Fibroblast of skin of left biceps (primary cell): ENCODE measurements at regions not wholly inside any gene's neighbourhood (a gene's known extent, or its start where the extent isn't known, plus 50 kb on each side); places are given as distances from the start of the nearest gene placed in this dataset.

ENCODE experiments used
- DNase-seq, 2 experiments: peaks; one replicate each; pipeline ENCODE4 v3.0.0-alpha.2; 2013; ENCODE audit warnings: low read depth in 2 of 2

DNA sequence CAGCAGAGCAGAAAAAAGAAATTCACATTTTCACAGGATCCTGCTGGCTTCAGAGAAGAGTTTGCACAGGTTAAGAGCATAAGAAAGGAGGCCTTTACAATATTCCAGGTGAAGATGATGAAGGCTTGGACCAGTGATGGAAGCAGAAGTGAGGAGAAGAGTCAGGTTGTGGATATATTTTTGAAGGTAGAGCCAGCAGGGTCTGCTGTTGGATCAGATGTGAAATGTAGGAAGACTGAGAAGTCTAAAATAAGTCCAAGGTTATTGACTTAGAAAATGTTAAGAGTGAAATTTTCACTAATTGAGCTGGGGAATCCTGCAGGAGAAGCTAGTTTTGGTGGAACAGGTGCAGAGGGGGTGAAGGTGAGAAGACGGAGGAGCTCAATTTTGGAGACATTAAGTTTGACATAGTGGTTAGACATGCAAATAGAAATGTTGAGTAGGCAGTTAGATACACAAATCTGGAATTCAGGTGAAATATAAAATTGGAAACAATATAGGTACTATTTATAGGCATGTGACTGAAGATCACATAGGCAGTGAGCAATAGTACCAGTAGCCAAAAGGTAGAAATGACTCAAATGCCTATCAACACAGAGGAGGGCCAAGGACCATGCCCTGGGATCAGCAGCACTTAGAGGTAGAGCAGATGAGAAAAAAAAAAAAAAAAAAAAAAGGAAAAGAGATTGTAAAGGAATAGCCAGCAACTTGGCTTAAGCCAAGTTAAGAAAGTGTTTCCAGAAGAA lies 252.0 kb downstream of the AASDHPPT start:
- no peak for DNase-seq

DNA sequence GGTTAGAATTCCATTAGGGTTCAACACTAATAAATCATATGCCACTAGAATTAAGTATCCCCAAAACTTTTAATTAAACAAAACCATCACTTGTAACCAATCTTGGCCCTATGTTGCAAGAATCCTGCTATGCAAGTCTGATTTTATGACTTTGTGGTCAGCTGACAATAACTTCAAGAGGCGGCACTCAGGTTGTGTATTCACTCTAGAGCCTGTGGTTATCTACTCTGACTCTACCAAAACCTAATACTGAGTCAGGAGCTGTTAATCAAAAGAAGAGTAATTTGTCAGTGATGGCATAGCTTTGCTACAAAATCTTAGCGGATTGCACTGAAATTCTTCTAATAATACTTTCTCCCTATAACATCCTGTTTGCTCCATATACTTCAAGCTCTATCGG lies 253.7 kb downstream of the AASDHPPT start:
- DNase-seq = peak in 1 of 2 experiments; percentile 22

DNA sequence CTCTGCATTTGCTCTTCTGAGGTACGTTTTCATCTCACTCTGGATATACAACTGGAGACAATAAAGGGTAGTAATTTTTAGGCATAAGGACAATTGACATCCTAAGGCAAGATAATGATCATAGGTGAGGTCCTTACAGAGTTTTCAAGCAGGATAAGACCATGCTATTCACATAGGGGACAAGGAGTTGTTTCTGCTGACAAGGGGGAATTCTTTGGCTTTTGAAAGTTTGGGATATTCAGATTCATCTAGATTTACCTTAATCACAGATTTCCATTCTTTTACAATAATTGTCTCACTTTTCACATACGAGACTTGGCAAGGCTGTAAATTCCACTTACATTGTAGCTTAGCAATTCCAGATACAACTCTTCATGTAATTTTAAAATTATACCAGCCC lies 256.2 kb downstream of the AASDHPPT start:
- DNase-seq = no peak

DNA sequence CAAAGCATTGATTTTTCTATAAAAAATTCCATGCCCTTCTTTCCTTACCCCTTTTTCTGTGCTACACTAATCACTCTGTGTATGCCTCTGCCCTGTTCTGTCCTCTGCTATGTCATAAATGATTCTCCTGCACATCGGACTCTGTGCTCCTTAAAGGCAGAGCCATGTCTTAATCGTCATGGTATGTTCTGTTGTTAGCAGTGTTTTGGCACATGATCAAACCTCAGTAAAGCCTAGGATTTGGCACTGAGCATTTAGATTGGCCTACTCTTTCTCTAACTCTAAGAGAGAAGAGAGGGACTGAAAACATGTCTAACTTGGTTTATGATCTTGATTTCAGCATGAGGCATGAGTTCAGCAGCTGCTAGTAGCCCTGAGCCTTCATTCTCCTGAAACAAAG lies 266.9 kb downstream of the AASDHPPT start:
- DNase-seq = peak in 1 of 2 experiments; percentile 39

DNA sequence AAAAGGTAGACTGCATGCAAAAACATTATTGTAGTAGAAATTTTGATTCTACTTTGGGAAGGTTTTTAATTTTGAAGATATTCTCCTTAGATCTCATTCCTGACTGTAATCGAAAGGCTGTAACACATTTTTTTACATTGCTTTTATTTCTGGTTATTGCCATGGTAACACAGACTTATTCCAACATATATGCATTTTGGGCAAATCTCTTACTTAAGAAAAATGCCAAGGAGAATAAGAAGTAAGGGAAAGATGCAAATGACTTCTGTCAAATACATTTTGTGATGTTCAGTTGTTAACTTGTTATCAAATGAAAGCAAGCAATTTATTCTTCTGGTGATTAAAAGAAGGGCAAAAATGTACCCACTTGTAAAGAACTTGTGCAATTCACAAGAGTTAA lies 267.5 kb downstream of the AASDHPPT start:
- DNase-seq = no peak

DNA sequence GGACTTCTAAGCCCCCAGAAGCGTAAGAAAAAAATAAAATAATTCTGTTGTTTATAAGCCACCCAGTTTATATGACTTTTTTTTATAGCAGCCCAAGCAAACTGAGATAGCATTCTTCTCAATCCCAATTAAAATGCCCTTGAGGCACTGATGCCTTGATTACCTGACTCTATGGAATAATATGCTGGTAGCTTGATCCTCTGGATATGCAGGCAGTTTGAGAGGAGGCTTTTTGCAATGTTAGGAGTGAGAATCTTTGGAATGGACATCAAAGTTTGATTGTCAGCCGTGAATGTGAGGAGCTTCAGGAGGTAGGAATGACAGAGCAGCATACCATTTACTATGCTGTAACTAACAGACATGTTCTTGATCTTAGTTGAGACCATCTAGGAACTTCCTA lies 275.6 kb downstream of the AASDHPPT start:
- no peak for DNase-seq

DNA sequence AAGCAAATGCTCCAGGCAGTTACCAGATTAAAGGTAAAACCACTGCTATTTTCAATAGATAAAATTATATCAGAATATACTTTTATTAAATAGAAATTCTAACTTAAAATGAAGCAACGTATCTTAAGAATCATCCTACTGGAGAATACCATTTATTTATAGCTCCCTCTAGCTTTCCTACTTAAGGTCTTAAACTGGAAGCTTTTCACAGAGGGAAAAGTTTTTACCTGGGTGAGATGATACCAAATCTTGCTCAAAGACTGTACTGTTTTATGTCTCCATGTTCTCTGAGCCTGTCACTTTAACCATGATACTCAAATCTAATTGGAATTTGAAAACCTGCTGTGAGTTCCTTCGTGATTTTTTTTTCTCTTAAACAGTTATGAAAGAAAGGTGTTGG lies 291.8 kb downstream of the AASDHPPT start:
- no peak for DNase-seq

DNA sequence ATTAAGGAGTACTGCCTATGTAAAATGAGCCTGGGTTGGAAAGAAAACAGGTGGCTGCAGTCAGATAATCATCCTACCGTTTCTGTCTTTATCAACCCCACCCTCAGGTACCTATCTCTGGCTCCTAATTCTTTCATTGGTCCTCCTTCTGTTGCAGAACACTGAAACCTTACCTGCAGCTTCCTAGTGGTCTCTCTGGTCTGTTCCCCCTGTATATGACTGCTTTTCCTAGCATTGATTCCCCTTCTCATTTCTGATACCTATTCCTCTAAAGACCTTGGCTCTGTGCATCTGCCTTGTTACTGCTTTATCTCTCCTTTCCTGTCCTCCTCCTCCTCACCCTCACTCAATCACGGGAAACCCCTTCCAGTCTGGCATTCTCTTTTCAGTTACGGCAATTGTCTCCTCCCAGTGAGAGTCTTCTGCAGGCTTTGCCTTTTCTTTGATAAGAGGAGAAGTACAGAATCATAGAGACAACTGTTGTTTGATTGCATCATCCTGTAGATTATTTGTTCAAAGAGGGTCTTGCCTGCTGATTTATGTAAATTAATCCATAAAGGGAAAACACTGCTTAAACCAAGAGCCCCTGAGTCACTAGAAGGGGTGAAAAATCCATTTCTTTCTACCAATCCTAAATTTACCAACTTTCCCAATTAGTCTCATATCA lies 301.2 kb downstream of the AASDHPPT start:
- no peak for DNase-seq

DNA sequence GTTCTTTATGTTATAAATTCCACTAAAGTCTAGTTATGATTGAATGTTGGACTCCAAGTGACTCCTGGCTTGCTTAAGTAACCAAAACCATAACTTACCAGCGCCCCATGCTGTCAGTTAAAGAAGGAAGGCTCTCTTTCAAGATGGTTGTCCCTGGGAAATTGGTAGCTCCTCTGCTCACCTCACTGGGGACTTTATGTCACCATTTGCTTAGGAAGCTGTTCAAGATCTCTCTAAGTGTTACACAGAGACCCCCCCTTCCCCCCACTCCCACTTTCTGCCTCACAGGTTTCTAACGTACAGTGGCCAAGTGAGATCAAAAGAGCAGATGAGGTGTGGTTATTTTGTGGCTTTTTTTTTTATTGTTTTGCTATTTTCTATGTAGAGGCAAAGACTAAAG lies 301.8 kb downstream of the AASDHPPT start:
- no peak for DNase-seq

DNA sequence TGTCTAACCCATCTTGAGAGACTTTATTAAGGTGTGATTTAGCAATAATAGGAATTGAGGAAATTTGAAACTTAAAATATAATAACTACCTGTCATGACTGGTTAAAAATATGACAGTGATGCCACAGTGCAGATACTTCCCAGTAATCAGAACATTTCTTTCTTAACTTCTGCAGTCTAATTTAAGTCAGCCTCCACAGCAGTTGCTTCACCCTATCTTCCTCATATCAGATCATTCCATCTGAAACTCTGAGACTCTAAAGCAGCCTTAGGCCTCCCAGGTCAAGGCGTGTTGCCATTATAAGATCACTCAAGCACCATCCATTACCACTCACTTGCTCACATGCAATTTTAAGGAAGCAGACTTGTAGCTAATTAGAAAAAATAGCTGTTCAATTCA lies 302.2 kb downstream of the AASDHPPT start:
- DNase-seq = no peak

DNA sequence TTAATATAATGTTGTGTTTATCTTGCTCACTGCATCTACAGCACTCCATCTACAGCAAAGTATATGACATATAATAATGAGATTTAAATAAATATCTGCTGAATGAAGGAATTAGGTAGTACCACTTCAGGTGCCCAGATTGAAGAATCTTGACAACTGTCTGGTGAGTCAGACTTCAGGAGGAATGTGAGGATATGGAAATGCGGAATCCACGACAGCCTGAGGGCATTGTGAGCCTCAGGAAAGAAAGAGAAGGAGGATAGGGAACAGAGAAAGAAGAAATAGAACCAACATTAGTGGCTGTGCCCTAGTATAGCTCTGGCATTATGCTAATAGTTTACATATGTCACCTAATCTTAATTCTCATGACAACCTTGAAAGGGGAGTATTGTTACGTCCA lies 304.4 kb downstream of the AASDHPPT start:
- DNase-seq = no peak

DNA sequence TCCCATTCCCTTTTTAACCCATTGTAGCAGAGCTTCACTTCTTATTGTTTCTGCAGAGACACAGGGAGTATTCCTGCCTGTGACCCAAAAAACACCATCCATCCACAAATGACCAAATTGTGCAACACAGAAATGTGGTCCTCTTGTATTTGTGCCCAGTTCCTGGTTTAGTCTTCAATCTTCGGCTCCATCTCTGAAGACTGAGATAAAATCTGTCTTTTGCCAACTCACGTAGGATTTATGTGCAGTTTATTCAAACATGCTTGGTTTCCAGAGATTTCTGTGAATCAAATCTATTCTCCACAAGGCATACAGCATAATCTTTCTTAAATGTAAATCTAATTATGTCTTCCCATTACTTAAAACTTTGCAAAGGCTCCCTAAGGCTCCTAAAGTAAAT lies 307.0 kb downstream of the AASDHPPT start:
- DNase-seq = no peak

DNA sequence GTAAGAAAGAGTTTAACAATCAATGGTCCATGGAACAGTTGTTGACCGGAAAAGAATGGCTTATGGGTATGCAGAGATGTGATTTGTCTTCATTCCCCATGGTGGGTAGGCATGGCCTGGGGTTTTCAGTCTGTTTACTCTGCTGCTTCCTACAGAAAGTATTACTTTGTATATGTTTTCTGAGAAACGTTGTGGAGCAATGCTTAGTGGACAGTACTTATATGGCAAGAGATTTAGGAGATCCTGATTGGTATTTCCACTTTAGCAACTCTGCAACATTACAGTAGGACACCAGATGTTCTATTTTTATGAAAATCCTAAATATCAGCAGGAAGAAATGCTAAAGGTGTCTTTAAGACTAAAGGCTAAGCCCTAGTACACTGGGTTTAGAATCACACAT lies 309.1 kb downstream of the AASDHPPT start:
- DNase-seq = no peak

DNA sequence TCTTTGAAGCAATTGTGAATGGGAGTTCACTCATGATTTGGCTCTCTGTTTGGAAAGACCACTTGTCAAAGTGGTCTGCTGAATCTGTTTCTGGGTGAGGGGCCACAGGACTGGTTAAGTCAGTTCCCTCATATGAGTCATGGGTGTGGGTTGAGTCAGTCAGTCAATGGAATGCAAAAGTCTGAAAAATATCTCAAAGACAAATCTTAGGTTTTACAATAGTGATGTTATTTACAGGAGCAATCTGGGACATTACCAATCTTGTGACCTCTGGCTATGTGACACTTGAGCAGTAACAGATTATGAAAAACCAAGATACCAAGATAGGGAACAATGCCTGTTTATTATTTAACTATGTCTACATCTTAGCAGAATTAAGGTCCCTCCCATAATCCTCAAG lies 311.6 kb downstream of the AASDHPPT start:
- no peak for DNase-seq

DNA sequence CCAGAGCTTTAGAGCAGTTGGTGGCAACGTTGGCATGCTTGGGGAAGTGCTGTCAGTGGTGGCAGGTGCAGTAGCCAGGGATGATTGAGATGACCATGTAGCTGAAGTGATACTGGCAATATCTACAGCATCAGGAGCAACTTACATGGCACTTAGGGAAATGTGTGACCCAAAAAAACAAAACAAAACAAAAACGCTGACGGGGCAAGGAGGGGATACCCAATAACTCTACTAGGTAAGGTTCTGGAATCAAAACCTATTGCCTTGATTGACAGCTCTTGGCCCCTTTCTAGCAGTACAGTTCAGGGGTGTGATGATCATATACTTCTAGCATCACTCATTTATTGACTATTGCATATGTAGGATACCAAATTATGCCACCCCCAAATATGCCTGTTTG lies 312.6 kb downstream of the AASDHPPT start:
- DNase-seq = no peak

DNA sequence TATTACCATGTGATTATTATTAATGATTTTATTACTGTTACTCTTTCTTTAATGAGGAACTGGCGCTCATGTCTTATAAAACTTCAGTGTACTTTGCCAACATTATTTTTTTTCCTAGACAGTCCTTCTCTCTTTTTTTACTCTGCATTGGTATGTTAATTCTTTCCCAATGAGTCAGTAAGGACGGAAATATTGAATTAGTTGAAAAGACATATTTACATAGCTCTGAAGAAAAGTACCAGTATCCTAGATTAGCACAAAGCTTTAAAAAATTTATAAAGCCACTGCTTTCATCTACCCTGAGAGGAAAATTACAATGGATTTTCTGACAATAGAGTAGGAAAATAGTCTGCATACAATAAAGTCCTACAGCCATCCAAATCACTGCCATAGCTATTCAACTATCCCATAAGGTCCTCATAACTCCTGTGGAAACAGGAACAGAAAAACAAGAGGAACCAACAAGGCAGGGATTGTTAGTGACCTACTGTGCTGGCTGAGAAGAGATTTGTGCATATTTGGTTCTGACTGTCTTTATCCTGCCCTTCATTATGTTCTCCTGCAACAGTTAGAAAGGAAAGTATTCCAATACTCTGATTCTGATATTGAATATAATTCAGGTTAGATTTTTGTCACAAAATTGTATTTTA lies 314.4 kb downstream of the AASDHPPT start:
- DNase-seq = peak in 1 of 2 experiments; percentile 65

DNA sequence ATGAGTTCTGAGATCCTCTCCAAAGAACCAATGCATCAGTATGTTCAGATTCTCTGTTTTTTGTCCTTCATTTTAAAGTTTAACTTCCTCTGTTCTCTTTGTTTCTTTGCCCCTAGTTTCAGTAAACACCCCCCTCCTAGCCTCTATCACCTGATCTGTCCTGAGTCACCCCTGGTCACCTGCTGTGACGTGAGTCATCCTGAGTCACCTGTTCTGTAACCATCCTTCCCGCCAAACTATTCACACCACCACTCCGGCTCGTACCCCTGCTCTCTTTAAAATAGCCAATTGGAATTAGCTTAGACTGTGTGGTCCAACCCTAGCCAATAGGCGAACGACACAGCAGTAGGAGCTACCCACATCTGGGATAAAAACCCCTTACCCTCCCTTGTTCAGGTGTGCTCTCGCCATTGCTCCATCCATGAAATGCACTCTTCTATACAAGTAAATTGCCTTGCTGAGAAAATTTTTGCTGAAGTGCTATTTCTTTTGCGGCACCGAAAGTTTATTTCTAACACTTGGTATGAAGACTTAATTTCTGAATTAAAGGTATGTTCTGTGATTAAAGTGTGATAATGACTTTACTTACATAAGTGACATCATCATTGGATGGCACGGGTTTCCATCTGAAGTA lies 318.4 kb downstream of the AASDHPPT start:
- DNase-seq = no peak

DNA sequence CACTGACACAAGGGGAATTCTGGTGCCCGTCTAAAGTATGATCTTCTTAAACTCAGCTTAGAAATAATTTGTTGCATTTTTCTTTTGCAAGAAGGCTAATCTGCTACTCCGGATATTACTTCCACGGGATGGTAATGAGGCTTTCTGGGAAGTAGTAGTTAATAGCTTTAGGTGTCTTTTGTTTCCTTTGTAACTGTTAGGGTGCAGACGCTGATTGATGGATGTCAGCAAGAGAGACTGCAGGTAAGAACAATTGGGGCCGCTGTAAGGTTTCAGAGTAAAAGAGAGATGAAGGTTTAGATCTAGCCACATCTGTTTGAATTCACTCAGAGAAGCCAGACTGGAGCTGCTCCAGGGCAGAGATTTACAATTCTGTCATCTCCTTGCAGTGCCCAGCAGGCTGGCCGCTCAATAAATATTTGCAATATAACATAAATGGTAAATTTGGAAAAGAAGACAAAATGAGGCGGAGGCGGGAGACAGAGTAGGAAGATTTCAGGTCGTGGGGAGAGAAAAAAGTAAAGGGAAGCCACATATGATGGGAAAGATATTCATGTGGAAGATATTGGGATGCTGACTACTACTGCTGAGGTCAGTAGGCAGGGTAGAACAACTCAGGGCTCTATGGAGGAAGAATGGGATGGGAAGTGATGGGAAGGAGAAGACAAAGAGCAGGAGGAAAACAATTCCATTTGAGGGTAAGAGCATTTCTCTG lies 320.5 kb downstream of the AASDHPPT start:
- DNase-seq = no peak

DNA sequence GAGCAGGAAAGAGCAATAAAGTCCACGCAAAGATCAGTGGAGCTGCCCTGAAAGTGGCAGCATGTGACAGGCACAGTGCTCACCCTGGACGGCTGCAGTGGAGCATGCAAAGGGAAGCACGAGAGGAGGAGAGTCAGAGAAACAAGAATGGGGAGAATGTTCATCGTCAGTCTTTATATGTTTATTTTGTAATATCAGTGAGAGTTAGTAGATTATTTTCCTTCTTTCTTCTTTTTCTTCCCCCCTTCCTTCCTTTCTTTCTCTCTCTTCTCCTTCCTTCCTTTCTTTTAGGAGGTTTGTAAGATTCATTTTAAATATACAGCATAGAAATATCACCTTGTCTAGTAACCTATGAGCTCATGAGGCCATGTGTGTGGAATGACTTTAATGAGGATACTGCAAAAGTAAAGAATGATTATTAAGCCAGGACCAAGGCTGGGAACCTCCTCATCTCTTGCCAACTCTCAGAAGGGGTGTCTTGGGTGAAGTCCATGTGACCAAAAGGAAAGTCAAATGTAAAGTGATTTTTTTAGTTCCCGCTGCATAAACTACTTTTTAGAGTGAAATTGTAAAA lies 321.1 kb downstream of the AASDHPPT start:
- DNase-seq = no peak

DNA sequence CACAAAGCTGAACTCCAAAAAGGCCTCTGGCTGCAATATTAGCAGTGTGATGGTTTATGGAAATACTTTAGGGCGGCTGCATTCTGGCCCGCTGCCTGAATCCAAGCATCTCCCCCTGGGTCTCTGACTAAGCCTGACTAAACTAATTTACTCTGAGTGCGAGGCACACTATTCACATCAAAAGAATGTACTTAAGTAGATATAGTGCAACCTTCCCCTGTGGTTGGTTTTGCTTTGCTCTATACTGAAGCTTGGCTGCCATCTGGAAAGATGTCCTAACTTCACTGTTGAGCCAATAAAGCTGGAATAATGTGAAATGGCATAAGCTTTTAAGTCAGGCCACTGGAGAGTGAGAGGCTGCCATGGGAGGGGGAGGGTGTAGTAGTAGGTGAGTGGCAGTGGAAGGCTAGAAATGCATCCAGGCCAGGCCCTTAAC lies 321.6 kb downstream of the AASDHPPT start:
- peak; percentile 99 for DNase-seq

DNA sequence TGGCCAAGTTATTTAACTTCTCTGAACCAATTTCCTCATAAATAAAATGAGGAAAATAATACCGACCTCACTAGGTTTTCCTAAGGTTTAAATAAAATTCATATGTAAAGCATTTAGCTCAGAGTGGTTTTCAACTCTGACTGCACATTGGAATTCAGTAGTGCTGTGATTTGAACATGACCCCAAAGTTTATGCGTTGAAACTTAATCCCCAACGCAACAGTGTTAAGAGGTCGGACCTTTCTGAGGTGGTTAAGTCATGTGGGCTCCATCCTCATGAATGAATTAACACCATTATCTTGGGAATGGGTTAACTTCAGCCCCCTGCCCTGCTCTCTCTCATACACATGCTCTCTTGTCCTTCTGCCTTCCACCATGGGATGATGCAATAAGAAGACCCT lies 322.2 kb downstream of the AASDHPPT start:
- no peak for DNase-seq
